KMS-11 (cell line): ENCODE measurements at regions not wholly inside any gene's neighbourhood (a gene's known extent, or its start where the extent isn't known, plus 50 kb on each side); places are given as distances from the start of the nearest gene placed in this dataset.

Experiments used
- H2AFZ ChIP-seq: fragments of 200-600 bp; sonication (generic); 2 replicates; pipeline ENCODE4 v1.6.1; 2016; ENCODE audit warnings: antibody characterized with exemption, mixed run types, low read depth
- H3K27ac ChIP-seq: fragments of 200-600 bp; sonication (generic); 2 replicates; pipeline ENCODE4 v1.6.1; 2016; ENCODE audit warnings: mild to moderate bottlenecking, mixed run types
- H3K27me3 ChIP-seq: fragments of 200-600 bp; sonication (generic); 2 replicates; pipeline ENCODE4 v1.6.1; 2017; ENCODE audit warnings: mild to moderate bottlenecking, low read depth, mixed run types, moderate library complexity; ENCODE audit not compliant: insufficient read depth
- H3K36me3 ChIP-seq: fragments of 200-600 bp; sonication (generic); 2 replicates; pipeline ENCODE4 v1.6.1; 2017; ENCODE audit warnings: mild to moderate bottlenecking, mixed run types; ENCODE audit not compliant: insufficient read depth
- H3K4me1 ChIP-seq: fragments of 200-600 bp; sonication (generic); 2 replicates; pipeline ENCODE4 v1.6.1; 2016; ENCODE audit warnings: mild to moderate bottlenecking, low read depth, mixed run types; ENCODE audit not compliant: poor library complexity, severe bottlenecking
- H3K4me2 ChIP-seq: fragments of 200-600 bp; sonication (generic); 2 replicates; pipeline ENCODE4 v1.7.0; 2016; ENCODE audit warnings: mild to moderate bottlenecking, mixed run types
- H3K4me3 ChIP-seq: fragments of 200-600 bp; sonication (generic); IDR thresholded peaks from 2 replicates; pipeline ENCODE4 v1.6.1; 2017; ENCODE audit warnings: low read depth, low read length, mixed read lengths; ENCODE audit not compliant: insufficient read depth
- H3K79me2 ChIP-seq: fragments of 200-600 bp; sonication (generic); 2 replicates; pipeline ENCODE4 v1.6.1; 2016; ENCODE audit warnings: low read depth, mixed run types; ENCODE audit not compliant: insufficient read depth
- H3K9ac ChIP-seq: fragments of 200-600 bp; sonication (generic); 2 replicates; pipeline ENCODE4 v1.6.1; 2016; ENCODE audit warnings: mild to moderate bottlenecking, mixed run types
- H4K20me1 ChIP-seq: fragments of 200-600 bp; sonication (generic); 2 replicates; pipeline ENCODE4 v1.6.1; 2016; ENCODE audit warnings: mild to moderate bottlenecking, mixed run types; ENCODE audit not compliant: insufficient read depth
- CTCF ChIP-seq: fragments of 200-600 bp; sonication (generic); conservative IDR thresholded peaks from 2 replicates; pipeline ENCODE4 v1.6.1; 2017; ENCODE audit warnings: low read depth, mild to moderate bottlenecking, antibody characterized with exemption, low read length, moderate library complexity, mixed read lengths

GRCh38 chr1:227451954-227452353 lies 111.4 kb upstream of the ZNF678 start:
- Histone ChIP-seq H3K36me3 (no peaks in the 10 kb centered on the region), H3K27ac (no peak overlapping the region), H3K4me1 (no peaks in the 10 kb centered on the region), H2AFZ (no peak overlapping the region), H3K79me2 (no peaks in the 10 kb centered on the region), H3K9ac (no peak overlapping the region), H3K27me3 (no peaks in the 10 kb centered on the region), H3K4me2 (no peak overlapping the region), H3K4me3 (no peak overlapping the region), H4K20me1 (no peaks in the 10 kb centered on the region)
- no peak for TF ChIP-seq CTCF

GRCh38 chr1:227451057-227451456 lies 112.3 kb upstream of the ZNF678 start:
- Histone ChIP-seq H3K9ac (no peak overlapping the region), H2AFZ (no peak overlapping the region), H3K27me3 (no peaks in the 10 kb centered on the region), H3K27ac (no peak overlapping the region), H3K4me3 (no peak overlapping the region), H3K36me3 (no peaks in the 10 kb centered on the region), H4K20me1 (no peaks in the 10 kb centered on the region), H3K4me1 (no peaks in the 10 kb centered on the region), H3K79me2 (no peaks in the 10 kb centered on the region), H3K4me2 (no peak overlapping the region)
- TF ChIP-seq CTCF: no peak

DNA sequence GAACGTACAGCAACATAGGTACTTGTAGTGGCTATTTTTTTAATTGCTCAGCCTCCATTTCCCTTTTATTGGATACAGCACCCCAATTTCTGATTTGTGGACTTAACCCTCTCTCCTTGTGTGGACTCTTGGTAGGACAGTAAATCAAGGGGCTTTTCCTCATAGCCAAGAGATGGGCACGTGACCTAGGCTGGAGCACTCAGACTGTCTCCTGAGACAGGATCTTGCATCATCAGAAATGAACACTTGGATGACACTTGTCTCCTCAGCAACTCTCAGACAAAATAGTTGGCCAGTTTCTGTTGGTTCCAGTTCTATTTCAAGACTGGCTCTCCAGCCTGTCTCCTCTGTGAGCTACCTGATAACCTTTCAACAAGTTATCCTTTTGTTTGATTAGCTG lies 112.9 kb upstream of the ZNF678 start:
- no peaks in the 10 kb centered on the region for H4K20me1 ChIP-seq
- no peak for TF ChIP-seq CTCF
- no peak overlapping the region for H3K4me3 ChIP-seq
- H3K4me2 ChIP-seq: no peak overlapping the region
- no peak overlapping the region for H3K27ac ChIP-seq
- H2AFZ ChIP-seq: no peak overlapping the region
- H3K27me3 ChIP-seq: no peaks in the 10 kb centered on the region
- H3K36me3 ChIP-seq: no peaks in the 10 kb centered on the region
- H3K4me1 ChIP-seq: no peaks in the 10 kb centered on the region
- no peaks in the 10 kb centered on the region for H3K79me2 ChIP-seq
- no peak overlapping the region for H3K9ac ChIP-seq

DNA sequence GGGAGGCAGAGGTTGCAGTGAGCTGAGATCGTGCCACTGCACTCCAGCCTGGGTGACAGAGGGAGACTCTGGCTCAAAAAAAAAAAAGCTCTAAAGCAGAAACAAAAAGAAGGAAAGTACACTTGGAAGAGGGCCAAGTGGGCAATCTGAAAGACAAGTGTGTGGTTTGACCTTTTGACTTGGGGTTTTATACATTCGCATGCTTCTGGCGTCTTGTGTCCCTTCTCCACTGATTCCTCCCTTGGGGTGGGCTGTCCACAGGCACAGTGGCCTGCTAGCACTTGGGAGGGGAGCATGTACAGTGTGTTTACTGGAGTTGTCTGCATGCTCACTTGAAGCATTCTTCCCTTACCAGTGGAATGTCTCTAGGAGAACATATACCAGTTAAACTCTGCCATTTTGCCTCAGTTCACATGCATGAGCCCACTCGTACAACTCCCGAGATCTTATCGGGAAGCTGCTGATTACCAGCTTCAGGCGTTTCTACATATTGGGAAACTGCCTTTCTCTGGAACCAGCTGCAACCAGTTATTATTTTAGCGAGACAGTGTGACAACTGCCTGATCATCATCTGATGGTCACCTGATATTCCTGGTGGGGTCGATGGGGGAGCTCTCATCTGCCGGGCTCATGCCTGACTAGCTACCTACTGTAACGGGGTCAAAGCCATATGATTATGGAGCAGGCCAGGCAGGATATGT lies 113.5 kb upstream of the ZNF678 start:
- Histone ChIP-seq H3K79me2 (no peaks in the 10 kb centered on the region), H3K4me3 (no peak overlapping the region), H3K36me3 (no peaks in the 10 kb centered on the region), H3K27ac (no peak overlapping the region), H3K4me1 (no peaks in the 10 kb centered on the region), H4K20me1 (no peaks in the 10 kb centered on the region), H3K9ac (no peak overlapping the region), H2AFZ (no peak overlapping the region), H3K27me3 (no peaks in the 10 kb centered on the region), H3K4me2 (no peak overlapping the region)
- TF ChIP-seq CTCF: no peak
